ENCODE measurements at regions not wholly inside any gene's neighbourhood (a gene's known extent, or its start where the extent isn't known, plus 50 kb on each side); places are given as distances from the start of the nearest gene placed in this dataset.

DNA sequence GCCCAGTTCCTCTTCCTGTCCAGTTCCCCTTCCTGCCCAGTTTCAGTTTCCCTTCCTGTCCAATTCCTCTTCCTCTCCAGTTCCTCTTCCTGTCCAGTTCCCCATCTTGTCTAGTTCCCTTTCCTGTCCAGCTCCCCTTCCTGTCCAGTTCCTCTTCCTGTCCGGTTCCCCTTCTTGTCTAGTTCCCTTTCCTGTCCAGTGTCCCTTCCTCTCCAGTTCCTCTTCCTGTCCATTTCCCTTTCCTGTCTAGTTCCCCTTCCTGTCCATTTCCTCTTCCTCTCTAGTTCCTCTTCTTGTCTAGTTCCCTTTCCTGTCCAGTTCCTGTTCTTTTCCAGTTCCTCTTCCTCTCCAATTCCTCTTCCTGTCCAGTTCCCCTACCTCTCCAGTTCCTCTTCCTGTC is 68.1 kb upstream of the ADCY1 start:
- no peak overlapping the region for H3K9ac ChIP-seq (ENCODE audit: insufficient read depth, low read depth, low read length)
- H3K27ac ChIP-seq (ENCODE audit: extremely low read length, insufficient read depth, low read length), result no peak overlapping the region
- no TSS peak for BruUV-seq (replicated peaks)
- H3K4me1 ChIP-seq (ENCODE audit: insufficient read depth, low read length), result no peaks in the 10 kb centered on the region
- FAIRE-seq (no peak), ATAC-seq (no peak), DNase-seq (ENCODE audit: low spot score) (no peak)
- CTCF ChIA-PET (ENCODE audit: low intra/inter-chr PET ratio, low total read pairs), result no interaction called here
- TF ChIP-seq ZBTB1 (CRISPR knock-in tag; IDR thresholded peaks at IDR 0.05; ENCODE audit: borderline replicate concordance) (no peak), GABPA (IDR thresholded peaks at IDR 0.05; ENCODE audit: low read depth, low read length) (0 out of 2 replicates have a peak, but pooled peaks have one; percentile 20), GABPA (CRISPR knock-in tag; IDR thresholded peaks at IDR 0.05; ENCODE audit: low read depth) (no peak), AHDC1 (CRISPR knock-in tag; IDR thresholded peaks at IDR 0.05; ENCODE audit: borderline replicate concordance) (no peak)
- WGBS (ENCODE audit: low lambda C conversion rate), result 2% methylated on average over 1 of the region's 1 CpG
- H3K36me3 ChIP-seq (replicated peaks in 1 of 2; ENCODE audit: control insufficient read depth in 1 of 2, insufficient read depth in 2 of 2, low read length in 2 of 2), result no peaks in the 10 kb centered on the region
- H3K27me3 ChIP-seq (ENCODE audit: control insufficient read depth in 1 of 2, insufficient read depth in 2 of 2, low read length in 2 of 2), result no peaks in the 10 kb centered on the region
- H4K20me1 ChIP-seq (ENCODE audit: insufficient read depth, low read length), result no peaks in the 10 kb centered on the region
- no peaks in the 10 kb centered on the region for H3K79me2 ChIP-seq (ENCODE audit: insufficient read depth, low read length)
- POLR2A ChIA-PET, result no interaction called here
- no peak overlapping the region for H3K4me3 ChIP-seq (replicated peaks in 1 of 3; ENCODE audit: insufficient read depth in 1 of 3, low read depth in 2 of 3, low read length in 3 of 3)
- intact Hi-C loops (cut with micrococcal nuclease; ENCODE audit: unreplicated experiment), result no loop called here
- peaks cover 44% of the 10 kb centered on the region for H3K9me3 ChIP-seq (ENCODE audit: low read length)
- no peak overlapping the region for H3K4me2 ChIP-seq (ENCODE audit: low read depth, low read length)
- H2AFZ ChIP-seq (ENCODE audit: low read length), result no peak overlapping the region
- in situ Hi-C loops (cut with HindIII; ENCODE audit: extremely low pct_ligation_motif_present, low pct_unique_long_range_greater_than_20kb), result no loop called here
